ENCODE measurements at regions not wholly inside any gene's neighbourhood (a gene's known extent, or its start where the extent isn't known, plus 50 kb on each side); places are given as distances from the start of the nearest gene placed in this dataset.

GRCh38 chr16:5858180-5858579 lies 760.6 kb upstream of the EEF2KMT start:
- no peak for TF ChIP-seq CTCF (IDR thresholded peaks at IDR 0.05; ENCODE audit: insufficient read depth, low read depth, low read length, missing control alignments)
- no peak overlapping the region for H3K4me3 ChIP-seq (ENCODE audit: low read length)
- DNase-seq (ENCODE audit: low read depth): no peak

GRCh38 chr16:5854027-5854426 lies 756.4 kb upstream of the EEF2KMT start:
- H3K4me3 ChIP-seq (ENCODE audit: low read length): no peak overlapping the region
- no peak for DNase-seq (ENCODE audit: low read depth)
- TF ChIP-seq CTCF (IDR thresholded peaks at IDR 0.05; ENCODE audit: insufficient read depth, low read depth, low read length, missing control alignments): no peak

- H3K4me3 ChIP-seq (ENCODE audit: low read length): no peak overlapping the region
- no peak for DNase-seq (ENCODE audit: low read depth)
- TF ChIP-seq CTCF (IDR thresholded peaks at IDR 0.05; ENCODE audit: insufficient read depth, low read depth, low read length, missing control alignments): no peak
Observed at GRCh38 chr16:5852151-5852550, 754.6 kb upstream of the EEF2KMT start.

GRCh38 chr16:5851393-5851982 lies 753.9 kb upstream of the EEF2KMT start:
- no peak for TF ChIP-seq CTCF (IDR thresholded peaks at IDR 0.05; ENCODE audit: insufficient read depth, low read depth, low read length, missing control alignments)
- DNase-seq (ENCODE audit: low read depth): peak; percentile 42
- no peak overlapping the region for H3K4me3 ChIP-seq (ENCODE audit: low read length)

GRCh38 chr16:5850632-5851392 lies 753.2 kb upstream of the EEF2KMT start:
- DNase-seq (ENCODE audit: low read depth): no peak

GRCh38 chr16:5845046-5845445 lies 747.5 kb upstream of the EEF2KMT start:
- peak; percentile 16 for DNase-seq (ENCODE audit: low read depth)
- TF ChIP-seq CTCF (IDR thresholded peaks at IDR 0.05; ENCODE audit: insufficient read depth, low read depth, low read length, missing control alignments): no peak
- no peak overlapping the region for H3K4me3 ChIP-seq (ENCODE audit: low read length)

More at GRCh38 chr16:5850632-5851392, 753.2 kb upstream of the EEF2KMT start:
- no peak for TF ChIP-seq CTCF (IDR thresholded peaks at IDR 0.05; ENCODE audit: insufficient read depth, low read depth, low read length, missing control alignments)
- H3K4me3 ChIP-seq (ENCODE audit: low read length): no peak overlapping the region

Data from epithelial cell of esophagus (primary cell).